RWPE2 (cell line): ENCODE measurements at regions not wholly inside any gene's neighbourhood (a gene's known extent, or its start where the extent isn't known, plus 50 kb on each side); places are given as distances from the start of the nearest gene placed in this dataset.

Experiments used
- ATAC-seq: fragments of 200-7000 bp; cut with Tn5 transposase; 3 replicates; pipeline ENCODE4 v1.9.1; 2021; ENCODE audit warnings: low read depth
- DNase-seq: peaks from one replicate; pipeline ENCODE4 v3.0.0-alpha.2; 2020; ENCODE audit warnings: low spot score
- H3K27ac ChIP-seq: fragments of 450-650 bp; 2 replicates; pipeline ENCODE4 v1.5.1; 2017; ENCODE audit warnings: mild to moderate bottlenecking; ENCODE audit not compliant: poor library complexity, severe bottlenecking
- H3K27me3 ChIP-seq: fragments of 250-450 bp; sonication (Bioruptor Pico); 2 replicates; pipeline ENCODE4 v1.5.1; 2021; ENCODE audit warnings: mild to moderate bottlenecking, moderate library complexity; ENCODE audit not compliant: insufficient read depth, poor library complexity, severe bottlenecking
- H3K36me3 ChIP-seq: fragments of 250-450 bp; sonication (Bioruptor Pico); 2 replicates; pipeline ENCODE4 v1.5.1; 2020; ENCODE audit warnings: low read depth, mild to moderate bottlenecking, moderate library complexity
- H3K4me1 ChIP-seq: fragments of 250-450 bp; sonication (Bioruptor Pico); 2 replicates; pipeline ENCODE4 v1.5.1; 2021; ENCODE audit warnings: mild to moderate bottlenecking, moderate library complexity; ENCODE audit not compliant: insufficient read depth, poor library complexity, severe bottlenecking
- H3K4me3 ChIP-seq: fragments of 250-450 bp; sonication (Bioruptor Pico); 2 replicates; pipeline ENCODE4 v1.5.1; 2021; ENCODE audit warnings: mild to moderate bottlenecking, moderate library complexity; ENCODE audit not compliant: severe bottlenecking
- H3K9me3 ChIP-seq: fragments of 250-450 bp; sonication (Bioruptor Pico); 2 replicates; pipeline ENCODE4 v1.5.1; 2021; ENCODE audit warnings: mild to moderate bottlenecking, moderate library complexity; ENCODE audit not compliant: severe bottlenecking
- CTCF ChIP-seq: fragments of 450-650 bp; IDR thresholded peaks from one replicate; pipeline ENCODE4 v1.5.1; 2017; ENCODE audit warnings: mild to moderate bottlenecking, moderate library complexity; ENCODE audit not compliant: poor library complexity, severe bottlenecking

- no peak overlapping the region for H3K4me3 ChIP-seq
- ATAC-seq (no peak), DNase-seq (no peak)
- H3K9me3 ChIP-seq, result no peaks in the 10 kb centered on the region
- no peak for TF ChIP-seq CTCF
- no peak overlapping the region for H3K27ac ChIP-seq
- peaks cover 3% of the 10 kb centered on the region for H3K4me1 ChIP-seq
- no peaks in the 10 kb centered on the region for H3K27me3 ChIP-seq
- no peaks in the 10 kb centered on the region for H3K36me3 ChIP-seq
These were observed 54.1 kb upstream of the MYCN start for GRCh38 chr2:15886231-15886630.

GRCh38 chr2:15889442-15890123 is 50.8 kb upstream of the MYCN start:
- Histone ChIP-seq H3K36me3 (no peaks in the 10 kb centered on the region), H3K27ac (no peak overlapping the region), H3K4me1 (peaks cover 3% of the 10 kb centered on the region), H3K9me3 (no peaks in the 10 kb centered on the region), H3K27me3 (no peaks in the 10 kb centered on the region), H3K4me3 (no peak overlapping the region)
- DNase-seq (no peak), ATAC-seq (no peak)
- TF ChIP-seq CTCF, result no peak

GRCh38 chr2:15890124-15890754 is 50.1 kb upstream of the MYCN start:
- no peak for TF ChIP-seq CTCF
- Histone ChIP-seq H3K27ac (no peak overlapping the region), H3K4me3 (no peak overlapping the region), H3K36me3 (no peaks in the 10 kb centered on the region), H3K9me3 (no peaks in the 10 kb centered on the region), H3K4me1 (peaks cover 3% of the 10 kb centered on the region), H3K27me3 (no peaks in the 10 kb centered on the region)
- DNase-seq (no peak), ATAC-seq (no peak)
